ENCODE measurements at regions not wholly inside any gene's neighbourhood (a gene's known extent, or its start where the extent isn't known, plus 50 kb on each side); places are given as distances from the start of the nearest gene placed in this dataset.
"Not testable (repeated sequence)": the region's sequence is repeated elsewhere in the genome, so short reads cannot be mapped to it uniquely, and the experiment has no call there.

DNA sequence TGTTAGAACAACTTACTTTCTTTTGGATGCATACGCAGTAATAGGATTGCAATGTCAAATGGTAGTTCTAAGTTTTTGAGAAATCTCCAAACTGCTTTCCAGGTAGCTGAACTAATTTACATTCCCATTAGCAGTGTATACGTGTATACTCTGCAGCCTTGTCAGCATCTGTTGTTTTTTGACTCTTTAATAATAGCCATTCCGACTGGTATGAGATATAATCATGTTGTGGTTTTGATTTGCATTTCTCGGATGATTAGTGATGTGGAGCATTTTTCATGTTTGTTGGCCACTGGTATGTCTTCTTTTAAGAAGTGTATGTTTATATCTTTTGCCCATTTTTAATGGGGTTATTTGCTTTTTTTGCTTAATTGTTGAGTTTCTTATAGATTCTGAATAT is 76.9 kb upstream of the HNRNPA1L2 start:
- BruUV-seq (replicated peaks); H2AFZ ChIP-seq (ENCODE audit: low read depth, low read length); in situ Hi-C loops (cut with MboI); H3K27me3 ChIP-seq (ENCODE audit: control insufficient read depth in 2 of 2, insufficient read depth in 2 of 2, low read length in 2 of 2); DNase-seq (ENCODE audit: extremely low read depth in 1 of 4, low spot score in 3 of 4); H3K4me2 ChIP-seq (ENCODE audit: insufficient read depth, low read length); H3K9me3 ChIP-seq (replicated peaks; ENCODE audit: control insufficient read depth, insufficient read depth, low read depth, low read length); intact Hi-C loops (cut with micrococcal nuclease); H3K9ac ChIP-seq (ENCODE audit: insufficient read depth in 1 of 2, low read depth in 2 of 2, low read length in 2 of 2); H3K79me2 ChIP-seq (ENCODE audit: control insufficient read depth, insufficient read depth, low read length); H3K36me3 ChIP-seq (ENCODE audit: control insufficient read depth, insufficient read depth, low read length); FAIRE-seq; POLR2A ChIA-PET; ATAC-seq; CTCF ChIA-PET (ENCODE audit: low intra/inter-chr PET ratio); H3K27ac ChIP-seq (ENCODE audit: extremely low read depth, low read depth, low read length); H4K20me1 ChIP-seq (replicated peaks; ENCODE audit: control insufficient read depth, insufficient read depth, low read length); H3K4me1 ChIP-seq (replicated peaks in 1 of 2; ENCODE audit: control insufficient read depth in 2 of 2, insufficient read depth in 2 of 2, low read length in 2 of 2); H3K4me3 ChIP-seq; H3K9me1 ChIP-seq (ENCODE audit: control insufficient read depth, insufficient read depth, low read length): not testable (repeated sequence)
- WGBS (ENCODE audit: insufficient coverage, low coverage, missing lambda C conversion rate): 30% methylated on average over 2 of the region's 4 CpGs

DNA sequence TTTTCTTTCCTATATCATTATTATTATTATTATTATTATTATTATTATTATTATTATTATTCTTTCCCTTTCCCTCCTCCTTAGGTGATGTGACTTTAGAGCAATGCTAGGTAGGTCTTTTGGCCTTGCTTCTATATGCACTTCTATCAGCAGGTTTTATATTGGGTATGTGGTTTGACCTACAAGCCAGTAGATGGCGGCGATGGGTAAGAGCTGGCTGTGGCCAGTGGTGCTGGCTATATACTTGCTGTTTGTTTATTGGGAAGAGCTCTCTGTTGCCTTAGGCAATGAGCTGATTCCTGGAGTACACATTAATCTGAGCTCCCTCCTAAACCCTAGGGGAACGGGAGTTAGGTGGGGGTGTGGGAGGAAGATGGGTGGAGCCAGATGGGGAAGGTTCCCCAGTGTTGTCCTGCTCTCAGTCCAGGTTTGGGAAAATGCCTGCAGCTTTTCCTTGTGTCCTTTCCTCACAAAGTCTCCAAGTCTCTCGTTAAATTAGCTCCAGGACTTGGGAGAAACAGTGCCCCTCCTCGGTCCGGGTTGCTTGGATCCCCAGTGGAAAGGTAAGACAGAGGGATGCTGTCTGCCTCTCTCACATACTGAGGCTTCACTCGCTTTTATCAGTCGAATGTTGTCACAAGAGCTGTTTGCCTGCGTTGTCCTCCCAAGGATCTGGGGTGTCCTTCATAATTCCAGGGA is 72.2 kb upstream of the HNRNPA1L2 start:
- DNase-seq (ENCODE audit: extremely low read depth in 1 of 4, low spot score in 3 of 4) (peak in 1 of 4 experiments; percentile 1), ATAC-seq (peak; percentile 92), FAIRE-seq (peak; percentile 90)
- BruUV-seq (replicated peaks); H3K27ac ChIP-seq (ENCODE audit: extremely low read depth, low read depth, low read length); H2AFZ ChIP-seq (ENCODE audit: low read depth, low read length); intact Hi-C loops (cut with micrococcal nuclease); H3K36me3 ChIP-seq (ENCODE audit: control insufficient read depth, insufficient read depth, low read length); H3K9ac ChIP-seq (ENCODE audit: insufficient read depth in 1 of 2, low read depth in 2 of 2, low read length in 2 of 2); H3K79me2 ChIP-seq (ENCODE audit: control insufficient read depth, insufficient read depth, low read length); H3K9me1 ChIP-seq (ENCODE audit: control insufficient read depth, insufficient read depth, low read length); H4K20me1 ChIP-seq (replicated peaks; ENCODE audit: control insufficient read depth, insufficient read depth, low read length); H3K9me3 ChIP-seq (replicated peaks; ENCODE audit: control insufficient read depth, insufficient read depth, low read depth, low read length); H3K27me3 ChIP-seq (ENCODE audit: control insufficient read depth in 2 of 2, insufficient read depth in 2 of 2, low read length in 2 of 2); POLR2A ChIA-PET; CTCF ChIA-PET (ENCODE audit: low intra/inter-chr PET ratio); in situ Hi-C loops (cut with MboI); H3K4me3 ChIP-seq; H3K4me2 ChIP-seq (ENCODE audit: insufficient read depth, low read length); H3K4me1 ChIP-seq (replicated peaks in 1 of 2; ENCODE audit: control insufficient read depth in 2 of 2, insufficient read depth in 2 of 2, low read length in 2 of 2): not testable (repeated sequence)
- WGBS (ENCODE audit: insufficient coverage, low coverage, missing lambda C conversion rate): no CpG with 5 or more reads among the region's 9 CpGs

DNA sequence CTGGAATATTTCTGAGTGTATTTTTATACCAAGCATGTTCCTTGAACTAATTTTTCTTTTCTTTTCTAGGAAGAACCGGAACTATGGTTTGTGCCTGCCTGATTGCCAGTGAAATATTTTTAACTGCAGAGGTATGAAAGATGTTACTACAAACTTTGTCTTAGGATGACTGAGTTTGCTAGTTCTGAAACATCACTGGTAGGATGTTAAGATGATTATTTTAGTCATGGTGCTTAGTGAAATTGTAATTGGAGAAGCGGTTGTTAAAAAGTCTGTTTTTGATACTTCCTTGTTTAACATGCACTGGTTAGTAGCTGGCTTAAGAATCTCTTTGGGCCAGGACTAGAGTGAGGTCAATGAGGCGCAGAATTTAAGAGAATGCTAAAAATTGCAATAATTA is 71.1 kb upstream of the HNRNPA1L2 start:
- H3K4me1 ChIP-seq (replicated peaks in 1 of 2; ENCODE audit: control insufficient read depth in 2 of 2, insufficient read depth in 2 of 2, low read length in 2 of 2); H3K4me3 ChIP-seq; H3K27me3 ChIP-seq (ENCODE audit: control insufficient read depth in 2 of 2, insufficient read depth in 2 of 2, low read length in 2 of 2); FAIRE-seq; H3K36me3 ChIP-seq (ENCODE audit: control insufficient read depth, insufficient read depth, low read length); H3K9me3 ChIP-seq (replicated peaks; ENCODE audit: control insufficient read depth, insufficient read depth, low read depth, low read length); H3K4me2 ChIP-seq (ENCODE audit: insufficient read depth, low read length); CTCF ChIA-PET (ENCODE audit: low intra/inter-chr PET ratio); intact Hi-C loops (cut with micrococcal nuclease); in situ Hi-C loops (cut with MboI); H3K9ac ChIP-seq (ENCODE audit: insufficient read depth in 1 of 2, low read depth in 2 of 2, low read length in 2 of 2); H2AFZ ChIP-seq (ENCODE audit: low read depth, low read length); H4K20me1 ChIP-seq (replicated peaks; ENCODE audit: control insufficient read depth, insufficient read depth, low read length); ATAC-seq; POLR2A ChIA-PET; H3K27ac ChIP-seq (ENCODE audit: extremely low read depth, low read depth, low read length); H3K79me2 ChIP-seq (ENCODE audit: control insufficient read depth, insufficient read depth, low read length); H3K9me1 ChIP-seq (ENCODE audit: control insufficient read depth, insufficient read depth, low read length); BruUV-seq (replicated peaks); DNase-seq (ENCODE audit: extremely low read depth in 1 of 4, low spot score in 3 of 4): not testable (repeated sequence)
- WGBS (ENCODE audit: insufficient coverage, low coverage, missing lambda C conversion rate): 25% methylated on average over 2 of the region's 3 CpGs

DNA sequence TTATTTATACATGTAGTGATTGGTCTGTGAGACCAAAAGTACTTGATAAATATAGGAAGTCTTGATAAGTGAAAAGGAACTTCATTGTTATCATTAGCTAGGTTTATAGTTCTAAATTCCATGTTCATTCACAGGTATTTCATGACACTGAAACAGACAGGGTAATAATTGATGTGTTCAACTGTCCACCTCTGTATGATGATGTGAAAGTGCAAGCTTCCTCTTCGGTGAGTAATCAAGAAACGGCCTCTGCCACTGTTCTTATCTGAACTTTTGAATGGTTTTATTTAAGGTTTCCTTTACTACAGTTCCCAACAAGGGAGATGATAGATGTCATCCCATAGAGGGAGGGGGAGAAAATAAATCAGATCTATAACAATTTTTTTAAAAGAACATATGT is 59.3 kb upstream of the HNRNPA1L2 start:
- H3K27ac ChIP-seq (ENCODE audit: extremely low read depth, low read depth, low read length); in situ Hi-C loops (cut with MboI); H2AFZ ChIP-seq (ENCODE audit: low read depth, low read length); ATAC-seq; H3K36me3 ChIP-seq (ENCODE audit: control insufficient read depth, insufficient read depth, low read length); H3K4me1 ChIP-seq (replicated peaks in 1 of 2; ENCODE audit: control insufficient read depth in 2 of 2, insufficient read depth in 2 of 2, low read length in 2 of 2); POLR2A ChIA-PET; FAIRE-seq; H3K4me2 ChIP-seq (ENCODE audit: insufficient read depth, low read length); H3K27me3 ChIP-seq (ENCODE audit: control insufficient read depth in 2 of 2, insufficient read depth in 2 of 2, low read length in 2 of 2); H3K9me3 ChIP-seq (replicated peaks; ENCODE audit: control insufficient read depth, insufficient read depth, low read depth, low read length); BruUV-seq (replicated peaks); H3K4me3 ChIP-seq; intact Hi-C loops (cut with micrococcal nuclease); H3K9me1 ChIP-seq (ENCODE audit: control insufficient read depth, insufficient read depth, low read length); H4K20me1 ChIP-seq (replicated peaks; ENCODE audit: control insufficient read depth, insufficient read depth, low read length); DNase-seq (ENCODE audit: extremely low read depth in 1 of 4, low spot score in 3 of 4); H3K9ac ChIP-seq (ENCODE audit: insufficient read depth in 1 of 2, low read depth in 2 of 2, low read length in 2 of 2); H3K79me2 ChIP-seq (ENCODE audit: control insufficient read depth, insufficient read depth, low read length); CTCF ChIA-PET (ENCODE audit: low intra/inter-chr PET ratio): not testable (repeated sequence)
- WGBS (ENCODE audit: insufficient coverage, low coverage, missing lambda C conversion rate): 4% methylated on average over 2 of the region's 2 CpGs
